Neuronal stem cell (in vitro differentiated cells): ENCODE measurements at regions not wholly inside any gene's neighbourhood (a gene's known extent, or its start where the extent isn't known, plus 50 kb on each side); places are given as distances from the start of the nearest gene placed in this dataset.
A peak's percentile ranks its signal among the peaks of the same experiment; 100 is the strongest.

Source experiments
- DNase-seq: peaks from one replicate; pipeline ENCODE4 v3.0.0-alpha.2; 2013; ENCODE audit warnings: low spot score
- H2AFZ ChIP-seq: one replicate; pipeline ENCODE4 v1.6.1; 2013; ENCODE audit warnings: mild to moderate bottlenecking, low read length, inconsistent platforms
- H2AK5ac ChIP-seq: 2 replicates; pipeline ENCODE4 v1.6.1; 2013; ENCODE audit warnings: low read depth, mild to moderate bottlenecking, inconsistent platforms, low read length, moderate library complexity, mixed read lengths
- H2BK120ac ChIP-seq: 2 replicates; pipeline ENCODE4 v1.6.1; 2013; ENCODE audit warnings: low read depth, mild to moderate bottlenecking, inconsistent platforms, low read length, moderate library complexity, mixed read lengths
- H2BK12ac ChIP-seq: one replicate; pipeline ENCODE4 v1.6.1; 2013; ENCODE audit warnings: low read length, inconsistent platforms
- H2BK15ac ChIP-seq: 2 replicates; pipeline ENCODE4 v1.6.1; 2013; ENCODE audit warnings: mild to moderate bottlenecking, low read length, inconsistent platforms, mixed read lengths
- H2BK5ac ChIP-seq: one replicate; pipeline ENCODE4 v1.6.1; 2013; ENCODE audit warnings: inconsistent platforms, mild to moderate bottlenecking, low read length, moderate library complexity
- H3K14ac ChIP-seq: one replicate; pipeline ENCODE4 v1.6.1; 2013; ENCODE audit warnings: low read length, inconsistent platforms
- H3K18ac ChIP-seq: 2 replicates; pipeline ENCODE4 v1.6.1; 2013; ENCODE audit warnings: low read length, inconsistent platforms
- H3K23ac ChIP-seq: 2 replicates; pipeline ENCODE4 v1.6.1; 2013; ENCODE audit warnings: low read depth, mild to moderate bottlenecking, mixed read lengths, low read length, inconsistent platforms; ENCODE audit not compliant: poor library complexity
- H3K27ac ChIP-seq: replicated peaks from 3 replicates; pipeline ENCODE4 v1.5.1; 2013; ENCODE audit warnings: low read length, inconsistent platforms
- H3K27me3 ChIP-seq, 3 experiments: 2 replicates each; pipeline ENCODE4 v1.6.1; 2013; ENCODE audit warnings: low read length in 3 of 3, mild to moderate bottlenecking in 2 of 3, inconsistent platforms in 1 of 3, low read depth in 1 of 3, mixed read lengths in 1 of 3, moderate library complexity in 1 of 3; ENCODE audit not compliant: control insufficient read depth in 3 of 3, insufficient read depth in 3 of 3
- H3K36me3 ChIP-seq, 2 donors: replicated peaks in 1 of 2; 2 replicates each; pipeline ENCODE4 v1.6.1; 2013; ENCODE audit warnings: low read length in 2 of 2; ENCODE audit not compliant: control insufficient read depth in 2 of 2, insufficient read depth in 2 of 2
- H3K4ac ChIP-seq: 2 replicates; pipeline ENCODE4 v1.6.1; 2013; ENCODE audit warnings: inconsistent platforms, mild to moderate bottlenecking, low read length, moderate library complexity
- H3K4me1 ChIP-seq, 2 donors: 1 replicate in 1 of 2; 2 replicates in 1 of 2; pipeline ENCODE4 v1.6.1; 2013; ENCODE audit warnings: low read length in 2 of 2, low read depth in 1 of 2; ENCODE audit not compliant: control insufficient read depth in 2 of 2, insufficient read depth in 1 of 2
- H3K4me2 ChIP-seq: one replicate; pipeline ENCODE4 v1.6.1; 2013; ENCODE audit warnings: mild to moderate bottlenecking, low read length, inconsistent platforms; ENCODE audit not compliant: insufficient read depth, poor library complexity, severe bottlenecking
- H3K4me3 ChIP-seq, 2 donors: 2 replicates each; pipeline ENCODE4 v1.5.1; 2013; ENCODE audit warnings: low read length in 2 of 2, mild to moderate bottlenecking in 2 of 2, inconsistent platforms in 1 of 2, moderate library complexity in 1 of 2
- H3K79me1 ChIP-seq: one replicate; pipeline ENCODE4 v1.6.1; 2013; ENCODE audit warnings: low read depth, mild to moderate bottlenecking, inconsistent platforms, low read length, moderate library complexity
- H3K9ac ChIP-seq: one replicate; pipeline ENCODE4 v1.6.1; 2013; ENCODE audit warnings: mild to moderate bottlenecking, low read depth, low read length, inconsistent platforms; ENCODE audit not compliant: poor library complexity
- H3K9me3 ChIP-seq, 2 donors: replicated peaks in 1 of 2; 2 replicates each; pipeline versions ENCODE3 to v1.6.1; 2013; ENCODE audit warnings: low read length in 2 of 2, mild to moderate bottlenecking in 2 of 2, inconsistent platforms in 1 of 2, low read depth in 1 of 2, mixed read lengths in 1 of 2, moderate library complexity in 1 of 2; ENCODE audit not compliant: control insufficient read depth in 2 of 2, insufficient read depth in 1 of 2
- H4K8ac ChIP-seq: one replicate; pipeline ENCODE4 v1.6.1; 2013; ENCODE audit warnings: low read depth, mild to moderate bottlenecking, inconsistent platforms, low read length, moderate library complexity
- H4K91ac ChIP-seq: one replicate; pipeline ENCODE4 v1.6.1; 2013; ENCODE audit warnings: low read length, low read depth, mild to moderate bottlenecking, inconsistent platforms; ENCODE audit not compliant: poor library complexity
- WGBS, 2 donors: extraction: QIAGEN DNeasy Blood & Tissue Kit; methylation state at CpG; one replicate each; pipeline ENCODE4 v1.1.7; 2013; ENCODE audit warnings: missing lambda C conversion rate in 2 of 2, mixed read lengths in 1 of 2; ENCODE audit not compliant: insufficient read length in 2 of 2, insufficient replicate concordance in 1 of 2; ENCODE audit errors: extremely low coverage in 2 of 2; 5-methylcytosine and 5-hydroxymethylcytosine counted together

DNA sequence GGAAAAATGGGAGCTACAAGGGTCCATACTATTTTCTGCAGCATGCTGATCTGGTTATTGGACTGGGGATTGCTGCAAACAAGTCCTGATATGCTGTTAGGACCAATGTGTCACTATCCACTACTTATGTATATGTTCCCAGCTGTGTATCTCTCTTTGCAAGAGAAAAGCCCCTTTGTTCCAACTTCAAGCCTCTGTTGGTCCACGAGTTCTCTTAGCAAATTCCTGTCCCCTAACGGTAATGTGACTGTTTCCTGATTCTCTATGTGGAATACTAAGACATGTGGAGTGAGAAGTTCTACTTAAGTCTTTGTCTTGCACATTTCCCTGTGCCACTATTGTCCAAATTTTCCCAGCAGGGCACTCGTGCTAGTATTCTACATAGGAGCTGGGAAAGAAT lies 557.7 kb downstream of the FSCB start:
- Histone ChIP-seq H4K8ac (no peak overlapping the region), H2BK12ac (no peak overlapping the region), H3K4me1 (peaks cover 0 to 4% of the 10 kb centered on the region in 2 donors), H3K14ac (no peak overlapping the region), H3K27ac (no peak overlapping the region), H2AFZ (peak overlapping the region; percentile 13), H4K91ac (no peak overlapping the region), H2BK15ac (no peak overlapping the region), H3K79me1 (no peaks in the 10 kb centered on the region), H3K9ac (no peak overlapping the region), H2AK5ac (no peak overlapping the region), H3K18ac (no peak overlapping the region), H3K27me3 (no peaks in the 10 kb centered on the region), H2BK5ac (no peak overlapping the region), H2BK120ac (no peak overlapping the region), H3K4ac (no peak overlapping the region), H3K36me3 (no peaks in the 10 kb centered on the region), H3K4me3 (no peak overlapping the region), H3K9me3 (no peaks in the 10 kb centered on the region), H3K23ac (no peak overlapping the region), H3K4me2 (no peak overlapping the region)
- peak; percentile 12 for DNase-seq
- no CpG with 5 or more reads among the region's 3 CpGs for WGBS, 2 donors

DNA sequence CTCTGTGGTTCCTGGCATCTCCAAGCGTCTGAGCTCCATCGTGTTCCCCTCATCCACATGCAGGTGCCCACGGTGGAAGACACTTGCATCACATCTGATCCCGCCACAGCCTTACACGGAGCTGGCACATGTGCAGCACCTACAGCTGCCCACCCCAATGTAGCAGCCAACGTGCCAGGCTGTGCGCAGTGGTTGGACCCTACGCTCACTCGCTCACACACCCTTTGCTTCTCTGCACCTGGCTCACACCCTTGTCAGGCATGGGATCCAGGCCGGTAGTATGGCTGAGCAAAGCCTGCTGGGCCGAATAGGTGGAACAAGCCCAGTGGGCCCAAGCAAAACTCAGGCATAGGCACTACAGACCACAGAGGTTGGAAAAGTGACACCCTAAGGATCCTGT lies 567.2 kb downstream of the FSCB start:
- Histone ChIP-seq H3K4me3 (no peak overlapping the region), H2BK120ac (no peak overlapping the region), H3K79me1 (no peaks in the 10 kb centered on the region), H3K4me1 (no peaks in the 10 kb centered on the region), H3K9me3 (peaks cover 0 to 5% of the 10 kb centered on the region in 2 donors), H3K14ac (peak overlapping the region; percentile 90), H4K91ac (no peak overlapping the region), H2AK5ac (no peak overlapping the region), H3K36me3 (no peaks in the 10 kb centered on the region), H3K9ac (no peak overlapping the region), H2BK12ac (no peak overlapping the region), H3K4me2 (peak overlapping the region; percentile 11), H3K23ac (no peak overlapping the region), H3K27ac (no peak overlapping the region), H3K4ac (no peak overlapping the region), H4K8ac (no peak overlapping the region), H3K18ac (peak overlapping the region; percentile 57), H2BK5ac (no peak overlapping the region), H3K27me3 (no peaks in the 10 kb centered on the region), H2BK15ac (no peak overlapping the region), H2AFZ (no peak overlapping the region)
- no CpG with 5 or more reads among the region's 11 CpGs for WGBS, 2 donors
- DNase-seq = no peak

DNA sequence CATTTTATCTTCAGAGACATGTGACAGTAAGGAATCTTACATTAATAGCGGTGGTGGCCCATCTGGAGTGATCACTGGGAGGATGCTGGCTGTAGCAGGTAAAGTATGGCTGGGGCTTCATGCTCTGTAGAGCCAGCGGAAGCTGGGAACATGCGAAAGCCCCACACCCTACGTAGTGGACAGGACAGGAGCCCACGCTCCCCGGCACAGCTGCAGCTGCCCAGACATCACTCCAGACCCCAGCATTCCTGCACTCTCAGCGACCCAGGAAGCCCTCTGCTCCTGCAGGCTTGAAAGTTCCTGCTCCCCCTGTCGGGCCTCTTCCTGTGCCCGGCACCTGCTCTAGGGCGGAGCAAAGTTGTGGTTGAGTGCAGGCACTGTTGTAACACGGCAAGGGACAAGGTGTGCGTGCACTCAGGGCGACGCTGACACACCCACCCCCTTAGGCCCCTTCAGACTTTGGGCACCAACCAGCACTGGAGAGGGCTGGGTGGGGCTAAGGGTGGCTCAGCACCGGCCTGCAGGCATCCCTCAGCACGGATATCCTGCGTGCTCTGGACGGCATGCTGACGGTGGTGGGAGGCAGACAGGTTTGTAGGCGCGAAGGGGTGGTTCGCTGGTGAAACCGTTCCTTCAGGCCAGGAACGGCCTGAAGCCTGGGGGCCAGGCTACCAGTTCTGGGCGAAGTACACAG lies 568.3 kb downstream of the FSCB start:
- Histone ChIP-seq H3K27me3 (no peaks in the 10 kb centered on the region), H2BK12ac (no peak overlapping the region), H3K23ac (no peak overlapping the region), H3K4me2 (no peak overlapping the region), H4K8ac (no peak overlapping the region), H3K4ac (no peak overlapping the region), H3K4me1 (no peaks in the 10 kb centered on the region), H2AK5ac (no peak overlapping the region), H3K4me3 (no peak overlapping the region), H3K9ac (no peak overlapping the region), H3K18ac (peak overlapping the region; percentile 66), H3K14ac (no peak overlapping the region), H2BK15ac (no peak overlapping the region), H4K91ac (no peak overlapping the region), H2AFZ (no peak overlapping the region), H2BK5ac (no peak overlapping the region), H2BK120ac (no peak overlapping the region), H3K36me3 (no peaks in the 10 kb centered on the region), H3K79me1 (no peaks in the 10 kb centered on the region), H3K27ac (no peak overlapping the region), H3K9me3 (peaks cover 0 to 5% of the 10 kb centered on the region in 2 donors)
- DNase-seq = no peak
- no CpG with 5 or more reads among the region's 25 CpGs for WGBS, 2 donors

DNA sequence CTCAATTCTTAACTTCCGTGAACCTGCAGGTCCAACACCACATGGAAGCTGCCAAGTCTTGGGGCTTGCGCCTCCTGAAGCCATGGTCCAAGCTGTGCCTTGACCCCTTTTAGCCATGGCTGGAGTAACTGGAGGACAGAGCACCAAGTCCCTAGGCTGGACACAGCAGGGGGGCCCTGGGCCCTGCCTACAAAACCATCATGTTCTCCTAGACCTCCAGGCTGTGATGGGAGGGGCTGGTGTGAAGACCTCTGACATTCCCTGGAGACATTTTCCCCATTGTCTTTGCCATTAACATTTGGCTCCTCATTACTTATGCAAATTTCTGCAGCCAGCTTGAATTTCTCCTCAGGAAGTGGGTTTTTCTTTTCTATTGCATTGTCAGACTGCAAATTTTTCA lies 570.1 kb downstream of the FSCB start:
- Histone ChIP-seq H3K36me3 (no peaks in the 10 kb centered on the region), H3K9me3 (peaks cover 0 to 5% of the 10 kb centered on the region in 2 donors), H3K4me3 (peak overlapping the region in 1 of 2 donors; percentile 22), H2AFZ (no peak overlapping the region), H2AK5ac (no peak overlapping the region), H2BK120ac (no peak overlapping the region), H3K9ac (no peak overlapping the region), H2BK15ac (no peak overlapping the region), H3K79me1 (no peaks in the 10 kb centered on the region), H3K27me3 (no peaks in the 10 kb centered on the region), H4K91ac (no peak overlapping the region), H3K23ac (no peak overlapping the region), H4K8ac (no peak overlapping the region), H2BK5ac (no peak overlapping the region), H3K4ac (no peak overlapping the region), H3K18ac (no peak overlapping the region), H3K14ac (no peak overlapping the region), H3K4me1 (no peaks in the 10 kb centered on the region), H2BK12ac (no peak overlapping the region), H3K4me2 (no peak overlapping the region), H3K27ac (no peak overlapping the region)
- no CpG with 5 or more reads among the region's 2 CpGs for WGBS, 2 donors
- DNase-seq = no peak
